HEK293T (cell line): ENCODE measurements at regions not wholly inside any gene's neighbourhood (a gene's known extent, or its start where the extent isn't known, plus 50 kb on each side); places are given as distances from the start of the nearest gene placed in this dataset.
A peak's percentile ranks its signal among the peaks of the same experiment; 100 is the strongest.

Experiments
- CTCF ChIA-PET: fragments of 350-600 bp; formaldehyde crosslinking; extraction: SDS; loops from one replicate; lab custom pipeline; 2021; ENCODE audit warnings: antibody characterized with exemption, inconsistent platforms; lab: Yijun Ruan, JAX
- POLR2A ChIA-PET: fragments of 350-600 bp; formaldehyde crosslinking; extraction: SDS; loops from one replicate; lab custom pipeline; 2020; ENCODE audit warnings: antibody characterized with exemption, inconsistent platforms; lab: Yijun Ruan, JAX
- DNase-seq: peaks from one replicate; pipeline ENCODE4 v3.0.0; 2012; ENCODE audit warnings: mixed read lengths; ENCODE audit errors: extremely low spot score
- ARNT ChIP-seq: fragments of 450-650 bp; IDR thresholded peaks from 2 replicates; pipeline ENCODE4 v1.6.1; 2017; ENCODE audit warnings: mild to moderate bottlenecking
- BHLHE40 ChIP-seq: fragments of 450-650 bp; IDR thresholded peaks from 2 replicates; pipeline ENCODE4 v1.6.1; 2016; ENCODE audit warnings: mild to moderate bottlenecking, moderate library complexity, borderline replicate concordance
- CTBP1 ChIP-seq: fragments of 450-650 bp; IDR thresholded peaks from 2 replicates; pipeline ENCODE4 v1.6.1; 2016; ENCODE audit warnings: borderline replicate concordance
- ELF4 ChIP-seq: fragments of 450-650 bp; IDR thresholded peaks from 2 replicates; pipeline ENCODE4 v1.6.1; 2017; ENCODE audit warnings: antibody characterized with exemption
- FOXA1 ChIP-seq: fragments of 450-650 bp; IDR thresholded peaks from 2 replicates; pipeline ENCODE4 v1.6.1; 2016; ENCODE audit warnings: mild to moderate bottlenecking
- FOXK2 ChIP-seq: fragments of 450-650 bp; IDR thresholded peaks from 2 replicates; pipeline ENCODE4 v1.6.1; 2016; ENCODE audit warnings: mild to moderate bottlenecking
- FOXM1 ChIP-seq: fragments of 450-650 bp; IDR thresholded peaks from 2 replicates; pipeline ENCODE4 v1.6.1; 2017; ENCODE audit warnings: mild to moderate bottlenecking, borderline replicate concordance
- HDGF ChIP-seq: fragments of 450-650 bp; IDR thresholded peaks from 2 replicates; pipeline ENCODE4 v1.6.1; 2017; ENCODE audit warnings: antibody characterized with exemption, borderline replicate concordance
- L3MBTL2 ChIP-seq: fragments of 450-650 bp; conservative IDR thresholded peaks from 2 replicates; pipeline ENCODE4 v1.6.1; 2016; ENCODE audit warnings: mild to moderate bottlenecking
- LEF1 ChIP-seq: fragments of 450-650 bp; IDR thresholded peaks from 2 replicates; pipeline ENCODE4 v1.6.1; 2017; ENCODE audit warnings: mild to moderate bottlenecking, borderline replicate concordance
- NFRKB ChIP-seq: fragments of 450-650 bp; IDR thresholded peaks from 2 replicates; pipeline ENCODE4 v1.6.1; 2016; ENCODE audit warnings: mild to moderate bottlenecking, moderate library complexity
- PKNOX1 ChIP-seq: fragments of 450-650 bp; IDR thresholded peaks from 2 replicates; pipeline ENCODE4 v1.6.1; 2016
- SP1 ChIP-seq: fragments of 450-650 bp; IDR thresholded peaks from 2 replicates; pipeline ENCODE4 v1.6.1; 2017
- SUZ12 ChIP-seq: fragments of 450-650 bp; IDR thresholded peaks from 2 replicates; pipeline ENCODE4 v1.6.1; 2016; ENCODE audit warnings: mild to moderate bottlenecking
- TARDBP ChIP-seq: fragments of 450-650 bp; IDR thresholded peaks from 2 replicates; pipeline ENCODE4 v1.6.1; 2016
- ZNF384 ChIP-seq: fragments of 450-650 bp; IDR thresholded peaks from 2 replicates; pipeline ENCODE4 v1.6.1; 2016

GRCh38 chr2:147501968-147502367, 342.9 kb upstream of the ACVR2A start:
- no peak for DNase-seq
- CTCF ChIA-PET, result no interaction called here
- POLR2A ChIA-PET, result no interaction called here
- TF ChIP-seq ZNF384 (no peak), NFRKB (no peak), PKNOX1 (no peak), HDGF (no peak), LEF1 (no peak), L3MBTL2 (no peak), FOXK2 (no peak), CTBP1 (no peak), SUZ12 (no peak), BHLHE40 (no peak), TARDBP (no peak), SP1 (no peak)

GRCh38 chr2:147500819-147501395, 343.9 kb upstream of the ACVR2A start:
- ChIA-PET POLR2A (no interaction called here), CTCF (no interaction called here)
- DNase-seq, result no peak
- no peak for TF ChIP-seq FOXA1
- TF ChIP-seq NFRKB, result no peak
- TF ChIP-seq CTBP1, result no peak
- TF ChIP-seq FOXK2, result no peak
- no peak for TF ChIP-seq SP1
- no peak for TF ChIP-seq BHLHE40
- TF ChIP-seq PKNOX1, result no peak
- no peak for TF ChIP-seq ARNT
- TF ChIP-seq ELF4, result no peak
- no peak for TF ChIP-seq FOXM1
- TF ChIP-seq SUZ12, result no peak
- no peak for TF ChIP-seq L3MBTL2
- TF ChIP-seq TARDBP, result no peak
- TF ChIP-seq LEF1, result no peak
- no peak for TF ChIP-seq HDGF
- TF ChIP-seq ZNF384, result no peak

- DNase-seq, result no peak
- ChIA-PET POLR2A (no interaction called here), CTCF (interaction anchor here (0.6 kb wide), 1 partner anchor 838 kb away, joined by 3 read pairs; no protein-coding TSS in a partner anchor)
- TF ChIP-seq TARDBP (no peak), NFRKB (no peak), CTBP1 (no peak)
Measured at GRCh38 chr2:147500229-147500628, 344.6 kb upstream of the ACVR2A start.

GRCh38 chr2:147499785-147500184, 345.0 kb upstream of the ACVR2A start:
- ChIA-PET CTCF (interaction anchor here (0.6 kb wide), 1 partner anchor 838 kb away, joined by 3 read pairs; no protein-coding TSS in a partner anchor), POLR2A (no interaction called here)
- DNase-seq, result no peak
- no peak for TF ChIP-seq ZNF384
- no peak for TF ChIP-seq NFRKB
- TF ChIP-seq PKNOX1, result 0 out of 2 replicates have a peak, but pooled peaks have one; percentile 4

GRCh38 chr2:147495734-147496133, 349.1 kb upstream of the ACVR2A start:
- DNase-seq, result no peak
- ChIA-PET POLR2A (no interaction called here), CTCF (no interaction called here)
- TF ChIP-seq NFRKB (no peak), L3MBTL2 (no peak), TARDBP (no peak), ARNT (no peak), SUZ12 (no peak), HDGF (no peak), SP1 (no peak), FOXK2 (no peak), CTBP1 (no peak), LEF1 (no peak), ELF4 (no peak), ZNF384 (no peak), FOXM1 (no peak), BHLHE40 (no peak), PKNOX1 (no peak), FOXA1 (no peak)

- POLR2A ChIA-PET, result no interaction called here
- TF ChIP-seq BHLHE40, result no peak
- TF ChIP-seq LEF1, result no peak
- no peak for TF ChIP-seq ARNT
- no peak for TF ChIP-seq SUZ12
- no peak for TF ChIP-seq HDGF
- no peak for TF ChIP-seq FOXK2
- no peak for TF ChIP-seq ZNF384
- no peak for DNase-seq
- CTCF ChIA-PET, result no interaction called here
Measured at GRCh38 chr2:147492471-147492870, 352.4 kb upstream of the ACVR2A start.
